ENCODE measurements at regions not wholly inside any gene's neighbourhood (a gene's known extent, or its start where the extent isn't known, plus 50 kb on each side); places are given as distances from the start of the nearest gene placed in this dataset.

DNA sequence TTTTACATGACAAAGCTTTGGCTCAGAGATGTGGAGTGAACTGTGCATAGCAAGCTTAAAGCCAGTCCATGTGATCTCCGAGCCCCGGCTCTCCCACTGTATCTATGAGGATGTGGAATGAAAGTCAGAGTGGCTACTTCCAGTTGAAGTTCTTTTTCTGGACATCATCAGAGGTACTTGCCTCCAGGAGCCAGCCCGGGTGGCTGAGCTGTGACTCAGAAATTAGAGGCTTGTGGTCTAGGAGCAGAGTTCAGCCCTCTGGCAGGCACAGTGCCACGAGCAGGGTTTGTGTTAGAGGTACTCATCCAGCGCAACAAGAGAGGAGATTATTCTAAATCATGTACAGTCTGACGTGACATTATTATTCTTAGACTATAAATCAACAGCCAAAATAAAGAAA is 322.5 kb downstream of the CDK5RAP2 start:
- H3K9ac ChIP-seq (ENCODE audit: low read length): no peak overlapping the region
- H3K4me2 ChIP-seq (ENCODE audit: low read length): no peak overlapping the region
- TF ChIP-seq, protein P1, sequence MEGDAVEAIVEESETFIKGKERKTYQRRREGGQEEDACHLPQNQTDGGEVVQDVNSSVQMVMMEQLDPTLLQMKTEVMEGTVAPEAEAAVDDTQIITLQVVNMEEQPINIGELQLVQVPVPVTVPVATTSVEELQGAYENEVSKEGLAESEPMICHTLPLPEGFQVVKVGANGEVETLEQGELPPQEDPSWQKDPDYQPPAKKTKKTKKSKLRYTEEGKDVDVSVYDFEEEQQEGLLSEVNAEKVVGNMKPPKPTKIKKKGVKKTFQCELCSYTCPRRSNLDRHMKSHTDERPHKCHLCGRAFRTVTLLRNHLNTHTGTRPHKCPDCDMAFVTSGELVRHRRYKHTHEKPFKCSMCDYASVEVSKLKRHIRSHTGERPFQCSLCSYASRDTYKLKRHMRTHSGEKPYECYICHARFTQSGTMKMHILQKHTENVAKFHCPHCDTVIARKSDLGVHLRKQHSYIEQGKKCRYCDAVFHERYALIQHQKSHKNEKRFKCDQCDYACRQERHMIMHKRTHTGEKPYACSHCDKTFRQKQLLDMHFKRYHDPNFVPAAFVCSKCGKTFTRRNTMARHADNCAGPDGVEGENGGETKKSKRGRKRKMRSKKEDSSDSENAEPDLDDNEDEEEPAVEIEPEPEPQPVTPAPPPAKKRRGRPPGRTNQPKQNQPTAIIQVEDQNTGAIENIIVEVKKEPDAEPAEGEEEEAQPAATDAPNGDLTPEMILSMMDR (IDR thresholded peaks at IDR 0.05; ENCODE audit: low read length): no peak
- TF ChIP-seq EZH2 (IDR thresholded peaks at IDR 0.05; ENCODE audit: borderline replicate concordance, low read length): no peak
- H2AFZ ChIP-seq (ENCODE audit: low read length): no peak overlapping the region
- no peaks in the 10 kb centered on the region for H3K4me1 ChIP-seq (ENCODE audit: insufficient read depth, low read length, severe bottlenecking)
- H3K9me3 ChIP-seq (ENCODE audit: low read length): no peaks in the 10 kb centered on the region
- H3K36me3 ChIP-seq (ENCODE audit: insufficient read depth, low read length): no peaks in the 10 kb centered on the region
- H3K4me3 ChIP-seq (ENCODE audit: low read depth, low read length, poor library complexity, severe bottlenecking): no peak overlapping the region
- H3K79me2 ChIP-seq (ENCODE audit: insufficient read depth, low read length): no peaks in the 10 kb centered on the region
- no peaks in the 10 kb centered on the region for H3K27me3 ChIP-seq (ENCODE audit: insufficient read depth, low read length)
- H3F3A ChIP-seq (ENCODE audit: insufficient read depth, low read length): no peaks in the 10 kb centered on the region
- H3K9me2 ChIP-seq (ENCODE audit: low read depth, low read length): no peaks in the 10 kb centered on the region
- H4K20me1 ChIP-seq (ENCODE audit: insufficient read depth, low read length): no peaks in the 10 kb centered on the region
- H3K27ac ChIP-seq (ENCODE audit: low read depth, low read length, poor library complexity, severe bottlenecking): no peak overlapping the region

DNA sequence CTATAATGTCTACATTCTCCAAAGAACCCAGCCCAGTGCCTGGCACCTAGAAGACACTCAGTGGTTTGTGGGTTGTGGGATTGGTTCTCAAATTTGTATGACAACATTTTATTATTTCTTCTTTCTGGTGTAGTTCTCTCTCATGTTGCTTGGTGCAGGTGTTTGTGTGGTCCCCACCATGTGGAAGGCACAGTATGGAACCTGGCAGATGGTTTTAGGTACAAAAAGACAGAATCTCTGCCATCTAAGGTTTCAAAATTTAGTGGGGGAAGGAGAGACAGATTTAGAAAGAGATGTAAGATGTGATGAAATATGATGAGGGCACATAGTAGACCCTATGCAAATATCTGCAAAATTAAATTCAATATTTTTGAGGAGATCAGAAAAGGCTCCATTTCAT is 323.8 kb downstream of the CDK5RAP2 start:
- no peaks in the 10 kb centered on the region for H3K27me3 ChIP-seq (ENCODE audit: insufficient read depth, low read length)
- no peaks in the 10 kb centered on the region for H3K36me3 ChIP-seq (ENCODE audit: insufficient read depth, low read length)
- no peaks in the 10 kb centered on the region for H3K9me3 ChIP-seq (ENCODE audit: low read length)
- H3K4me1 ChIP-seq (ENCODE audit: insufficient read depth, low read length, severe bottlenecking): no peaks in the 10 kb centered on the region
- H3F3A ChIP-seq (ENCODE audit: insufficient read depth, low read length): no peaks in the 10 kb centered on the region
- H3K9me2 ChIP-seq (ENCODE audit: low read depth, low read length): no peaks in the 10 kb centered on the region
- H3K9ac ChIP-seq (ENCODE audit: low read length): no peak overlapping the region
- no peaks in the 10 kb centered on the region for H4K20me1 ChIP-seq (ENCODE audit: insufficient read depth, low read length)
- H3K4me3 ChIP-seq (ENCODE audit: low read depth, low read length, poor library complexity, severe bottlenecking): no peak overlapping the region
- no peak overlapping the region for H3K4me2 ChIP-seq (ENCODE audit: low read length)
- no peak overlapping the region for H3K27ac ChIP-seq (ENCODE audit: low read depth, low read length, poor library complexity, severe bottlenecking)
- TF ChIP-seq EZH2 (IDR thresholded peaks at IDR 0.05; ENCODE audit: borderline replicate concordance, low read length): no peak
- TF ChIP-seq, protein P1 (IDR thresholded peaks at IDR 0.05; ENCODE audit: low read length): no peak
- no peaks in the 10 kb centered on the region for H3K79me2 ChIP-seq (ENCODE audit: insufficient read depth, low read length)
- no peak overlapping the region for H2AFZ ChIP-seq (ENCODE audit: low read length)

DNA sequence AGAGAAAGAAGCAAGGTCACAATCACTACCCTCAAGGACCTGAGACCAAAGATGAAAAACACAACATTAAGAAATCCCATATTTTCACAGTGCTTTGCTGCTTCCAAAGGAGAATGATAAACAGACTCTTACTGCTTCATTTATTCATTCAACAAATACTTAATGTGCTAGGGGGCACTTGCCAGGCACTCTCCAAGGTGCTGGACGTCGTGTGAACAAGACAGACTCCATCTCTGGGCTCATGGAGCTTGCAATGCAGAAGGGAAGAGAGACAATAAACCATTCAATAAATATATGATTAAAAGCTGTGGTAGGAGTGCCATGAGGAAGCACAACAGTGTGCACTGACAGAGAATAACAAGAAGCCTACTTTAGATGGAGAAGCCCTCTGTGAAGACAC is 327.7 kb downstream of the CDK5RAP2 start:
- Histone ChIP-seq H3K4me3 (ENCODE audit: low read depth, low read length, poor library complexity, severe bottlenecking) (no peak overlapping the region), H3K4me2 (ENCODE audit: low read length) (no peak overlapping the region), H3K4me1 (ENCODE audit: insufficient read depth, low read length, severe bottlenecking) (no peaks in the 10 kb centered on the region), H3K79me2 (ENCODE audit: insufficient read depth, low read length) (no peaks in the 10 kb centered on the region), H2AFZ (ENCODE audit: low read length) (no peak overlapping the region), H4K20me1 (ENCODE audit: insufficient read depth, low read length) (no peaks in the 10 kb centered on the region), H3F3A (ENCODE audit: insufficient read depth, low read length) (no peaks in the 10 kb centered on the region), H3K36me3 (ENCODE audit: insufficient read depth, low read length) (no peaks in the 10 kb centered on the region), H3K9ac (ENCODE audit: low read length) (no peak overlapping the region), H3K9me3 (ENCODE audit: low read length) (no peaks in the 10 kb centered on the region), H3K27ac (ENCODE audit: low read depth, low read length, poor library complexity, severe bottlenecking) (no peak overlapping the region), H3K27me3 (ENCODE audit: insufficient read depth, low read length) (no peaks in the 10 kb centered on the region), H3K9me2 (ENCODE audit: low read depth, low read length) (no peaks in the 10 kb centered on the region)
- TF ChIP-seq, protein P1 (IDR thresholded peaks at IDR 0.05; ENCODE audit: low read length): no peak
- no peak for TF ChIP-seq EZH2 (IDR thresholded peaks at IDR 0.05; ENCODE audit: borderline replicate concordance, low read length)

All from OCI-LY1 (cell line).